Keratinocyte (primary cell): ENCODE measurements at regions not wholly inside any gene's neighbourhood (a gene's known extent, or its start where the extent isn't known, plus 50 kb on each side); places are given as distances from the start of the nearest gene placed in this dataset.

Experiments
- DNase-seq: peaks from one replicate; pipeline ENCODE4 v3.0.0-alpha.2; 2011; ENCODE audit warnings: low read depth, missing footprints, low spot score
- FAIRE-seq: peaks from 2 replicates; lab custom pipeline; 2011; peaks lifted over from hg19 to GRCh38; lab: Jason Lieb, UNC
- H2AFZ ChIP-seq: 2 replicates; pipeline ENCODE4 v1.6.0; 2012; ENCODE audit warnings: low read length, control low read depth, inconsistent platforms; ENCODE audit not compliant: control insufficient read depth
- H3K27ac ChIP-seq: 2 replicates; pipeline ENCODE4 v1.5.1; 2011; ENCODE audit warnings: low read length; ENCODE audit not compliant: control insufficient read depth, insufficient read depth
- H3K27me3 ChIP-seq: 3 replicates; pipeline ENCODE4 v1.6.0; 2011; ENCODE audit warnings: low read length; ENCODE audit not compliant: control insufficient read depth, insufficient read depth; ENCODE audit errors: extremely low read depth
- H3K36me3 ChIP-seq, 2 experiments: 2 replicates in 1 of 2; 3 replicates in 1 of 2; pipeline ENCODE4 v1.5.1; 2011; ENCODE audit warnings: low read length in 2 of 2, mild to moderate bottlenecking in 1 of 2; ENCODE audit not compliant: control insufficient read depth in 2 of 2, insufficient read depth in 2 of 2; ENCODE audit errors: extremely low read depth in 1 of 2
- H3K4me1 ChIP-seq: 3 replicates; pipeline ENCODE4 v1.5.1; 2011; ENCODE audit warnings: low read length; ENCODE audit not compliant: control insufficient read depth, insufficient read depth; ENCODE audit errors: extremely low read depth
- H3K4me2 ChIP-seq: 3 replicates; pipeline ENCODE4 v1.6.0; 2011; ENCODE audit warnings: low read depth, low read length; ENCODE audit not compliant: control insufficient read depth, insufficient read depth; ENCODE audit errors: extremely low read depth
- H3K4me3 ChIP-seq, 3 experiments: fragments of 200-600 bp in 1 of 3; sonication (generic) in 1 of 3; 2 replicates in 2 of 3; 3 replicates in 1 of 3; pipeline ENCODE4 v1.5.1; 2011 to 2016; ENCODE audit warnings: low read length in 3 of 3, mild to moderate bottlenecking in 3 of 3, control low read depth in 2 of 3, inconsistent platforms in 1 of 3, low read depth in 1 of 3, mixed read lengths in 1 of 3, mixed run types in 1 of 3, moderate library complexity in 1 of 3; ENCODE audit not compliant: control insufficient read depth in 2 of 3, insufficient read depth in 2 of 3; ENCODE audit errors: extremely low read depth in 1 of 3
- H3K79me2 ChIP-seq: 2 replicates; pipeline ENCODE4 v1.6.0; 2012; ENCODE audit warnings: low read length; ENCODE audit not compliant: control insufficient read depth, insufficient read depth
- H3K9ac ChIP-seq: 3 replicates; pipeline ENCODE4 v1.6.0; 2011; ENCODE audit warnings: low read length; ENCODE audit not compliant: control insufficient read depth, insufficient read depth; ENCODE audit errors: extremely low read depth
- H3K9me1 ChIP-seq: 3 replicates; pipeline ENCODE4 v1.6.0; 2011; ENCODE audit warnings: low read length; ENCODE audit not compliant: control insufficient read depth, insufficient read depth; ENCODE audit errors: extremely low read depth
- H3K9me3 ChIP-seq: 2 replicates; pipeline ENCODE4 v1.5.1; 2012; ENCODE audit warnings: low read depth, low read length; ENCODE audit not compliant: control insufficient read depth
- H4K20me1 ChIP-seq: 3 replicates; pipeline ENCODE4 v1.6.0; 2011; ENCODE audit warnings: low read length; ENCODE audit not compliant: control insufficient read depth, insufficient read depth; ENCODE audit errors: extremely low read depth
- EZH2 ChIP-seq: IDR thresholded peaks from one replicate; pipeline ENCODE4 v1.6.1; 2012; ENCODE audit warnings: inconsistent platforms, mild to moderate bottlenecking, low read length, moderate library complexity
- dilution Hi-C: fragments of 300-500 bp; cut with MboI; formaldehyde crosslinking; loops from one replicate; pipeline ENCODE4 v1.7.0; 2020; ENCODE audit warnings: low sequenced_read_pairs; ENCODE audit not compliant: extremely low pct_ligation_motif_present
- TF ChIP-seq, protein P1 (sequence below), 3 experiments: IDR thresholded peaks in 1 of 3; conservative IDR thresholded peaks in 1 of 3; optimal IDR thresholded peaks in 1 of 3; 2 replicates in 2 of 3; 3 replicates in 1 of 3; pipeline versions ENCODE3 to v1.5.1; 2011; ENCODE audit warnings: low read length in 3 of 3, mild to moderate bottlenecking in 3 of 3, moderate library complexity in 2 of 3, control low read depth in 1 of 3, inconsistent platforms in 1 of 3; ENCODE audit not compliant: insufficient read depth in 2 of 3; ENCODE audit errors: extremely low read depth in 1 of 3

GRCh38 chr6:74606582-74607071 is 599.2 kb downstream of the COL12A1 start:
- H3K4me1 ChIP-seq = peaks cover 10% of the 10 kb centered on the region

DNA sequence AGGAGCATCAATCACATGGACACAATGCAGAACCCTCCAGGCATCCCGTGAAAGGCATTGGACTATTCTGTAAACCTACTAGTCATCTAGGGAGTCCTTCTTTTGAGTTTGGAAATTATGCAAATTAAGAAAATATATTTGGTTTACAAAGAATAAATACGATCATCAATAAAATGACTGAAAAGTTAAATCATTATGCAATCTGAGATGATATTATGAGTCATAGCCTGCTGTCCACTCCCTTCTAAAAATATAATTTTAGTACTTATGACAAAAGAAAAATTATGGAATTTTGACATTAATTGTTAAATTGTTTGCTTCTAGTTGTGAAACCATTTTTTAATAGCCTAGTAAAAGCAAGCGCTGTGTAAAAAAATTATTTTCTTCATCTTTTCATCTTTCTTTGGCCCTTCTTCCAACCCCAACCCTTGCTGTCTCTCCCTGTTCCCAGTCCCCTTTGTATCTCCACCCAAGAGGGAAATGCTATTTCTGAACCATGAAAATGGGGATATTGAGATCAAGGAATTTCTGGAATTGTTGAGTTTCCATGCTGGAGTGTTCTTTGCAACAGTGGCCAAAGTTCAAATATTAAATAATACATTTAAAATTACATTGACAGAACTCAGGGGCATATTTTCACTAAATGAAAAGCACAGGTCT is 599.8 kb downstream of the COL12A1 start:
- Histone ChIP-seq H3K36me3 (no peaks in the 10 kb centered on the region), H3K9me1 (no peaks in the 10 kb centered on the region), H3K79me2 (no peaks in the 10 kb centered on the region), H3K4me3 (no peak overlapping the region), H3K9me3 (no peaks in the 10 kb centered on the region), H2AFZ (no peak overlapping the region), H3K27me3 (no peaks in the 10 kb centered on the region), H3K9ac (no peak overlapping the region), H4K20me1 (no peaks in the 10 kb centered on the region), H3K27ac (no peak overlapping the region), H3K4me2 (no peak overlapping the region), H3K4me1 (peaks cover 10% of the 10 kb centered on the region)
- dilution Hi-C loops = no loop called here
- DNase-seq = no peak
- FAIRE-seq = no peak
- no peak for TF ChIP-seq EZH2
- TF ChIP-seq, protein P1, sequence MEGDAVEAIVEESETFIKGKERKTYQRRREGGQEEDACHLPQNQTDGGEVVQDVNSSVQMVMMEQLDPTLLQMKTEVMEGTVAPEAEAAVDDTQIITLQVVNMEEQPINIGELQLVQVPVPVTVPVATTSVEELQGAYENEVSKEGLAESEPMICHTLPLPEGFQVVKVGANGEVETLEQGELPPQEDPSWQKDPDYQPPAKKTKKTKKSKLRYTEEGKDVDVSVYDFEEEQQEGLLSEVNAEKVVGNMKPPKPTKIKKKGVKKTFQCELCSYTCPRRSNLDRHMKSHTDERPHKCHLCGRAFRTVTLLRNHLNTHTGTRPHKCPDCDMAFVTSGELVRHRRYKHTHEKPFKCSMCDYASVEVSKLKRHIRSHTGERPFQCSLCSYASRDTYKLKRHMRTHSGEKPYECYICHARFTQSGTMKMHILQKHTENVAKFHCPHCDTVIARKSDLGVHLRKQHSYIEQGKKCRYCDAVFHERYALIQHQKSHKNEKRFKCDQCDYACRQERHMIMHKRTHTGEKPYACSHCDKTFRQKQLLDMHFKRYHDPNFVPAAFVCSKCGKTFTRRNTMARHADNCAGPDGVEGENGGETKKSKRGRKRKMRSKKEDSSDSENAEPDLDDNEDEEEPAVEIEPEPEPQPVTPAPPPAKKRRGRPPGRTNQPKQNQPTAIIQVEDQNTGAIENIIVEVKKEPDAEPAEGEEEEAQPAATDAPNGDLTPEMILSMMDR (optimal IDR thresholded peaks at IDR 0.05 in 1 of 3, IDR thresholded peaks at IDR 0.05 in 1 of 3, conservative IDR thresholded peaks at IDR 0.05 in 1 of 3; ENCODE audit: extremely low read depth in 1 of 3, insufficient read depth in 2 of 3, low read length in 3 of 3) = no peak

More at GRCh38 chr6:74606582-74607071, 599.2 kb downstream of the COL12A1 start:
- Histone ChIP-seq H3K27ac (no peak overlapping the region), H3K4me3 (no peak overlapping the region), H2AFZ (no peak overlapping the region), H4K20me1 (no peaks in the 10 kb centered on the region), H3K9ac (no peak overlapping the region), H3K4me2 (no peak overlapping the region), H3K79me2 (no peaks in the 10 kb centered on the region), H3K9me3 (no peaks in the 10 kb centered on the region), H3K36me3 (no peaks in the 10 kb centered on the region), H3K9me1 (no peaks in the 10 kb centered on the region), H3K27me3 (no peaks in the 10 kb centered on the region)
- FAIRE-seq = peak; percentile 56
- DNase-seq = no peak
- dilution Hi-C loops = no loop called here
- TF ChIP-seq EZH2 = no peak
- TF ChIP-seq, protein P1 (optimal IDR thresholded peaks at IDR 0.05 in 1 of 3, IDR thresholded peaks at IDR 0.05 in 1 of 3, conservative IDR thresholded peaks at IDR 0.05 in 1 of 3; ENCODE audit: extremely low read depth in 1 of 3, insufficient read depth in 2 of 3, low read length in 3 of 3) = no peak
